ENCODE measurements at regions not wholly inside any gene's neighbourhood (a gene's known extent, or its start where the extent isn't known, plus 50 kb on each side); places are given as distances from the start of the nearest gene placed in this dataset.
"Not testable (repeated sequence)": the region's sequence is repeated elsewhere in the genome, so short reads cannot be mapped to it uniquely, and the experiment has no call there.

- H3K36me3 ChIP-seq (ENCODE audit: insufficient read depth in 1 of 2, low read depth in 1 of 2) = no peaks in the 10 kb centered on the region
- no peak overlapping the region for H3K27ac ChIP-seq
- no peaks in the 10 kb centered on the region for H3K4me1 ChIP-seq
- H3K9me3 ChIP-seq = no peaks in the 10 kb centered on the region
- no peak overlapping the region for H3K4me3 ChIP-seq
- DNase-seq (no peak), ATAC-seq (no peak)
- intact Hi-C loops (cut with DNase I) = no loop called here
- TF ChIP-seq CTCF (IDR thresholded peaks at IDR 0.05) = no peak
- no peaks in the 10 kb centered on the region for H3K27me3 ChIP-seq (ENCODE audit: insufficient read depth in 3 of 3, low read length in 2 of 3)
These were observed 404.9 kb upstream of the FAM174A start for GRCh38 chr5:100130307-100130706.

- DNase-seq = no peak
- TF ChIP-seq CTCF (IDR thresholded peaks at IDR 0.05) = no peak
- intact Hi-C loops (cut with DNase I) = no loop called here
- Histone ChIP-seq H3K4me3 (no peak overlapping the region), H3K9me3 (no peaks in the 10 kb centered on the region), H3K36me3 (ENCODE audit: insufficient read depth in 1 of 2, low read depth in 1 of 2) (no peaks in the 10 kb centered on the region), H3K27ac (no peak overlapping the region), H3K27me3 (ENCODE audit: insufficient read depth in 3 of 3, low read length in 2 of 3) (no peaks in the 10 kb centered on the region), H3K4me1 (no peaks in the 10 kb centered on the region)
- no peak for ATAC-seq
- 83 to 98% (median 94%) methylated on average over 1 of the region's 1 CpG for WGBS, 3 donors
These were observed 415.3 kb upstream of the FAM174A start for GRCh38 chr5:100119903-100120302.

- no peak for ATAC-seq
- Histone ChIP-seq H3K4me3 (no peak overlapping the region), H3K36me3 (ENCODE audit: insufficient read depth in 1 of 2, low read depth in 1 of 2) (no peaks in the 10 kb centered on the region), H3K27me3 (ENCODE audit: insufficient read depth in 3 of 3, low read length in 2 of 3) (no peaks in the 10 kb centered on the region), H3K27ac (no peak overlapping the region), H3K9me3 (no peaks in the 10 kb centered on the region), H3K4me1 (no peaks in the 10 kb centered on the region)
- WGBS, 3 donors = 48 to 74% (median 58%) methylated on average over 2 of the region's 2 CpGs
- no peak for DNase-seq
- intact Hi-C loops (cut with DNase I) = no loop called here
- TF ChIP-seq CTCF (IDR thresholded peaks at IDR 0.05) = no peak
These were observed 424.7 kb upstream of the FAM174A start for GRCh38 chr5:100110497-100110896.

GRCh38 chr5:100108883-100109282 lies 426.3 kb upstream of the FAM174A start:
- no peak for DNase-seq
- Histone ChIP-seq H3K27ac (no peak overlapping the region), H3K4me3 (no peak overlapping the region), H3K4me1 (no peaks in the 10 kb centered on the region), H3K9me3 (no peaks in the 10 kb centered on the region), H3K36me3 (ENCODE audit: insufficient read depth in 1 of 2, low read depth in 1 of 2) (no peaks in the 10 kb centered on the region), H3K27me3 (ENCODE audit: insufficient read depth in 3 of 3, low read length in 2 of 3) (no peaks in the 10 kb centered on the region)
- 48 to 58% (median 55%) methylated on average over 3 of the region's 3 CpGs for WGBS, 3 donors
- TF ChIP-seq CTCF (IDR thresholded peaks at IDR 0.05) = no peak
- intact Hi-C loops (cut with DNase I) = no loop called here
- ATAC-seq = no peak

- H3K4me1 ChIP-seq; H3K36me3 ChIP-seq (ENCODE audit: insufficient read depth in 1 of 2, low read depth in 1 of 2); DNase-seq; ATAC-seq; H3K27ac ChIP-seq; H3K4me3 ChIP-seq; intact Hi-C loops (cut with DNase I); H3K9me3 ChIP-seq; H3K27me3 ChIP-seq (ENCODE audit: insufficient read depth in 3 of 3, low read length in 2 of 3): not testable (repeated sequence)
- 68 to 84% (median 82%) methylated on average over 1 of the region's 1 CpG for whole genome bisulfite sequencing, 3 donors
These were observed 431.5 kb upstream of the FAM174A start for GRCh38 chr5:100103592-100104119.

GRCh38 chr5:100101466-100101865 lies 433.7 kb upstream of the FAM174A start:
- intact Hi-C loops (cut with DNase I); DNase-seq; H3K4me1 ChIP-seq; H3K27ac ChIP-seq; H3K9me3 ChIP-seq; H3K4me3 ChIP-seq; ATAC-seq; H3K27me3 ChIP-seq (ENCODE audit: insufficient read depth in 3 of 3, low read length in 2 of 3); H3K36me3 ChIP-seq (ENCODE audit: insufficient read depth in 1 of 2, low read depth in 1 of 2): not testable (repeated sequence)
- WGBS, 3 donors = 36 to 53% (median 53%) methylated on average over 2 of the region's 2 CpGs

- H3K36me3 ChIP-seq (ENCODE audit: insufficient read depth in 1 of 2, low read depth in 1 of 2); H3K4me1 ChIP-seq; H3K27ac ChIP-seq; H3K27me3 ChIP-seq (ENCODE audit: insufficient read depth in 3 of 3, low read length in 2 of 3); ATAC-seq; DNase-seq; H3K4me3 ChIP-seq; H3K9me3 ChIP-seq; intact Hi-C loops (cut with DNase I): not testable (repeated sequence)
These were observed 438.8 kb upstream of the FAM174A start for GRCh38 chr5:100096328-100096727.

- H3K36me3 ChIP-seq (ENCODE audit: insufficient read depth in 1 of 2, low read depth in 1 of 2); H3K4me3 ChIP-seq; H3K27ac ChIP-seq; H3K4me1 ChIP-seq; intact Hi-C loops (cut with DNase I); DNase-seq; H3K9me3 ChIP-seq; H3K27me3 ChIP-seq (ENCODE audit: insufficient read depth in 3 of 3, low read length in 2 of 3); ATAC-seq: not testable (repeated sequence)
- 34 to 53% (median 46%) methylated on average over 3 of the region's 3 CpGs for WGBS, 3 donors
These were observed 454.5 kb upstream of the FAM174A start for GRCh38 chr5:100080703-100081102.
